Glutamatergic neuron (in vitro differentiated cells): ENCODE measurements at regions not wholly inside any gene's neighbourhood (a gene's known extent, or its start where the extent isn't known, plus 50 kb on each side); places are given as distances from the start of the nearest gene placed in this dataset.

ENCODE experiments used
- DNase-seq: peaks from one replicate; pipeline ENCODE4 v3.0.0; 2022
- H3K27ac Mint-ChIP-seq: one replicate; pipeline ENCODE4 v1.8.0; 2020; ENCODE audit warnings: mild to moderate bottlenecking, mixed read lengths, inconsistent platforms; ENCODE audit not compliant: unreplicated experiment
- H3K27me3 Mint-ChIP-seq: one replicate; pipeline ENCODE4 v1.8.0; 2020; ENCODE audit warnings: mild to moderate bottlenecking, moderate library complexity, mixed read lengths, inconsistent platforms; ENCODE audit not compliant: unreplicated experiment
- H3K36me3 Mint-ChIP-seq: one replicate; pipeline ENCODE4 v1.8.0; 2020; ENCODE audit warnings: mild to moderate bottlenecking, mixed read lengths, inconsistent platforms; ENCODE audit not compliant: unreplicated experiment
- H3K4me1 Mint-ChIP-seq: one replicate; pipeline ENCODE4 v1.8.0; 2020; ENCODE audit warnings: mild to moderate bottlenecking, low read depth, mixed read lengths, inconsistent platforms; ENCODE audit not compliant: unreplicated experiment
- H3K4me3 Mint-ChIP-seq: one replicate; pipeline ENCODE4 v1.8.0; 2020; ENCODE audit warnings: mild to moderate bottlenecking, mixed read lengths, inconsistent platforms; ENCODE audit not compliant: unreplicated experiment
- H3K9me3 Mint-ChIP-seq: one replicate; pipeline ENCODE4 v1.8.0; 2020; ENCODE audit warnings: mild to moderate bottlenecking, moderate library complexity, mixed read lengths, inconsistent platforms; ENCODE audit not compliant: unreplicated experiment
- TF ChIP-seq, protein P1 (sequence below): fragments of 200-600 bp; sonication (generic); IDR thresholded peaks from one replicate; pipeline ENCODE4 v1.5.0; 2021; ENCODE audit not compliant: partially characterized antibody, unreplicated experiment

DNA sequence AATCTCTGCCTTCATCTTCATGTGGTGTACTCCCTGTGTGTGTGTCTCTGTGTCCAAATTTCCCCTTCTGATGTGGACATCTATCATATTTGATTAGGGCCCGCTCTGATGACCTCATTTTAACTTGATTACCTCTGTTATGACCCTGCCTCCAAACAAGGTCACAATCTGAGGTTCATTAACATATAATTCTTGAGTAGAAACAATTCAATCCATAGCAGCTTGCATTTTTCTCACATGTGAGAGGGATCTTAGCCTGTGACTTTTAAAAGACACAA, 130.9 kb upstream of the RAB4A start:
- TF ChIP-seq, protein P1, sequence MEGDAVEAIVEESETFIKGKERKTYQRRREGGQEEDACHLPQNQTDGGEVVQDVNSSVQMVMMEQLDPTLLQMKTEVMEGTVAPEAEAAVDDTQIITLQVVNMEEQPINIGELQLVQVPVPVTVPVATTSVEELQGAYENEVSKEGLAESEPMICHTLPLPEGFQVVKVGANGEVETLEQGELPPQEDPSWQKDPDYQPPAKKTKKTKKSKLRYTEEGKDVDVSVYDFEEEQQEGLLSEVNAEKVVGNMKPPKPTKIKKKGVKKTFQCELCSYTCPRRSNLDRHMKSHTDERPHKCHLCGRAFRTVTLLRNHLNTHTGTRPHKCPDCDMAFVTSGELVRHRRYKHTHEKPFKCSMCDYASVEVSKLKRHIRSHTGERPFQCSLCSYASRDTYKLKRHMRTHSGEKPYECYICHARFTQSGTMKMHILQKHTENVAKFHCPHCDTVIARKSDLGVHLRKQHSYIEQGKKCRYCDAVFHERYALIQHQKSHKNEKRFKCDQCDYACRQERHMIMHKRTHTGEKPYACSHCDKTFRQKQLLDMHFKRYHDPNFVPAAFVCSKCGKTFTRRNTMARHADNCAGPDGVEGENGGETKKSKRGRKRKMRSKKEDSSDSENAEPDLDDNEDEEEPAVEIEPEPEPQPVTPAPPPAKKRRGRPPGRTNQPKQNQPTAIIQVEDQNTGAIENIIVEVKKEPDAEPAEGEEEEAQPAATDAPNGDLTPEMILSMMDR, result no peak
- H3K27ac Mint-ChIP-seq, result peak overlapping the region; percentile 69
- H3K27me3 Mint-ChIP-seq, result no peaks in the 10 kb centered on the region
- H3K4me1 Mint-ChIP-seq, result peaks cover 11% of the 10 kb centered on the region
- peak overlapping the region; percentile 5 for H3K4me3 Mint-ChIP-seq
- peaks cover 9% of the 10 kb centered on the region for H3K36me3 Mint-ChIP-seq
- DNase-seq, result no peak
- H3K9me3 Mint-ChIP-seq, result peaks cover 5% of the 10 kb centered on the region

DNA sequence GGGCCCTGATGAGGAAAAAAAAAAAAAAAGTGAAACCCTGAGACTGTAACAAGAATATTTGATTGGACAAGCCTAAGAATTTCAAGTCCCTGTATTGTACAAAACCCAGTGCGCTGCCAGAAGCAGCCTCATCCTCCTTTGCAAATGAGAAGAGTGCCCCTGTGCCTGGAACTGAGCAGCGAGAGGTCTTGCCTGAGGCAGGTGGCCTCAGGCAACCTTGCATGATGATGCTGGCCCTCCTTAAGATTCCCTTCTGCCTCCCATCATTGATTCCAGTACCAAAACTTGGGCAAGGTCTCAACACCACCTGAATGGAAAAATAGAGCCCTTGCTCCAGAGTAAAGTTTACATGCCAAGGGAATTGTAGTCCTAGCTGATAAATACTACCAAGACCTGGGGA, 129.6 kb upstream of the RAB4A start:
- TF ChIP-seq, protein P1, result no peak
- peaks cover 2% of the 10 kb centered on the region for H3K27me3 Mint-ChIP-seq
- H3K36me3 Mint-ChIP-seq, result no peaks in the 10 kb centered on the region
- DNase-seq, result no peak
- H3K9me3 Mint-ChIP-seq, result peaks cover 4% of the 10 kb centered on the region
- H3K4me3 Mint-ChIP-seq, result no peak overlapping the region
- H3K27ac Mint-ChIP-seq, result no peak overlapping the region
- H3K4me1 Mint-ChIP-seq, result peaks cover 16% of the 10 kb centered on the region

DNA sequence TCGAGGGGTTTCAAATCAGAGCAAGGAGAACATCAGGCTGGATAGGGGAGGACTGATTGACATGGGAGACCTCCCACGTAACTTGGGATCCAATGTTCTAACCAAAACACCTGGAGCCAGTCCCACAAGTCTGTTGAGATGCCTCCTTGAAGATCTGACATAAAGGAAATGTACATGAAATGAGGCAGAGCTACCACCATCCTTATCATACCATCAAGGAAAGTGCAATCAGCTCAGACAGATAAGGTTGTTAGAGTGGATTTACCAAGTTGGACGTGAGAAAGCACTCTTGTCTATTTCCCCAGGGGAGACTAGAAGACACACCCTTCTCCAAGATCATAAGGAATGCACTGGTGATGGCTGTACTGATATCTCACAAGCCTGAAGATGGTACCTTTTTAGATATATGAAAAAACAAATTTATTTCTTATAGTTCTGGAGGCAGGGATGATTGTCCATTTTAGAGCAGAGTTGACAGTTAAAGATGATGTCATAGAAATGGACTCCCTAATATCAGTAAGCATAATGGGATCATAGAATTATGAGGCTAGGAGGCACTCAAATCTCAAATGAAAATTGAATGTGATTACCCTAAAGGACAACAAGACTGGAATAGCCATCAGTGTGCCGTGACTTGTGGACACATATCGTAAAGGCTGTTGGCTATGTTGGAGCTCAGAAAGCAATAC, 129.1 kb upstream of the RAB4A start:
- no peak for DNase-seq
- TF ChIP-seq, protein P1, result no peak
- no peak overlapping the region for H3K27ac Mint-ChIP-seq
- no peak overlapping the region for H3K4me3 Mint-ChIP-seq
- H3K36me3 Mint-ChIP-seq, result no peaks in the 10 kb centered on the region
- peaks cover 2% of the 10 kb centered on the region for H3K27me3 Mint-ChIP-seq
- peaks cover 5% of the 10 kb centered on the region for H3K9me3 Mint-ChIP-seq
- peaks cover 16% of the 10 kb centered on the region for H3K4me1 Mint-ChIP-seq

DNA sequence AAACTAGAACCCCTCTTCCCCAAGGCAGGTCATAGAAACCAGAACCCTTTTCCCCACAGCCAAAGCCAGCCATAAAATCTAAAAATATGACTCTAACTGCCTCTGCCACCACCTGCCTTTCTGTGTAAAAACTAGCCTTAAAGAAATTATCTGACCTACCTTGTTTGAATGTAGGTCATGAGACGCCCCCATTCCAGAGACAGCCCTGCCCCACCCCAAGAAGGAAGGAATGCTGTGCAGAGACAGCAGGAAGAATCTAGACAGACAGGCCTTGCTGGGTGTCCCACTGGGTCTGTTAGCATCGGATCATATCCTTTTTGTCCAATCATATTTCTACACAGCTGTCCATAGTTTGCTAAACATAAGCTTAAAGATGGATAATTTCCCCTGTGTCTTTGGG, 128.4 kb upstream of the RAB4A start:
- H3K4me3 Mint-ChIP-seq, result no peak overlapping the region
- peak overlapping the region; percentile 18 for H3K27ac Mint-ChIP-seq
- no peaks in the 10 kb centered on the region for H3K36me3 Mint-ChIP-seq

DNA sequence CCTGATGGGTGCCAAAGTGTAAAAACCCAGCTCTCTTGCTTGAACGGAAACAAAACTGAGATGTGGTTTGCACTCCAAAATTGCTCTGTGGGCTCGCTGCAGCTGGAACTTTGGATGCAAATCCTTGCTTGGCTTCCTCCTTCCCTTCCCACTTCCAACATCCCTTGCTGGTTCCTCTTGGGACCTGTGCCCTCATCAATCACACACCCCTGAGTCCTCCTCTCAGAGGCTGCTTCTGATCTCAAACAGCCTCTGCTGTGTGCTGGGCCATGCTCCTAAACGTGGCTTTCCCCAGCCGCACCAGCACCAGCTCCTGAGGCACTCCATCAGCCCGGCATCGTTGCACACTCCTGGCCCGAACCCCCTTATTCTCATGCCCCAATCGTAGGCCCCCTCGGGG, 124.3 kb upstream of the RAB4A start:
- Mint-ChIP-seq H3K27me3 (peaks cover 9% of the 10 kb centered on the region), H3K4me3 (peak overlapping the region; percentile 67), H3K9me3 (peaks cover 10% of the 10 kb centered on the region), H3K4me1 (peaks cover 5% of the 10 kb centered on the region), H3K36me3 (no peaks in the 10 kb centered on the region), H3K27ac (peak overlapping the region; percentile 88)
- TF ChIP-seq, protein P1, result no peak
- no peak for DNase-seq

More for the DNA sequence above, 128.4 kb upstream of the RAB4A start:
- H3K9me3 Mint-ChIP-seq, result peaks cover 12% of the 10 kb centered on the region
- TF ChIP-seq, protein P1, result no peak
- peaks cover 7% of the 10 kb centered on the region for H3K27me3 Mint-ChIP-seq
- H3K4me1 Mint-ChIP-seq, result peaks cover 16% of the 10 kb centered on the region
- DNase-seq, result no peak
